ENCODE measurements at regions not wholly inside any gene's neighbourhood (a gene's known extent, or its start where the extent isn't known, plus 50 kb on each side); places are given as distances from the start of the nearest gene placed in this dataset.
"Not testable (repeated sequence)": the region's sequence is repeated elsewhere in the genome, so short reads cannot be mapped to it uniquely, and the experiment has no call there.

GRCh38 chr15:87527416-87527815 is 729.1 kb downstream of the NTRK3 start:
- FAIRE-seq: no peak

GRCh38 chr15:87523516-87523915 is 733.0 kb downstream of the NTRK3 start:
- FAIRE-seq: no peak

- no peak for FAIRE-seq
Observed at GRCh38 chr15:87522997-87523396, 733.5 kb downstream of the NTRK3 start.

GRCh38 chr15:87518957-87519356 is 737.6 kb downstream of the NTRK3 start:
- FAIRE-seq: no peak

- FAIRE-seq: no peak
Observed at GRCh38 chr15:87508086-87508485, 748.5 kb downstream of the NTRK3 start.

- no peak for FAIRE-seq
Observed at GRCh38 chr15:87502173-87502572, 754.4 kb downstream of the NTRK3 start.

- FAIRE-seq: no peak
Observed at GRCh38 chr15:87500240-87500639, 756.3 kb downstream of the NTRK3 start.

GRCh38 chr15:87498560-87498959 is 758.0 kb downstream of the NTRK3 start:
- FAIRE-seq: no peak

GRCh38 chr15:87496795-87497194 is 759.7 kb downstream of the NTRK3 start:
- no peak for FAIRE-seq

GRCh38 chr15:87496109-87496508 is 760.4 kb downstream of the NTRK3 start:
- no peak for FAIRE-seq

GRCh38 chr15:87493803-87494202 is 762.7 kb downstream of the NTRK3 start:
- FAIRE-seq: no peak

- no peak for FAIRE-seq
Observed at GRCh38 chr15:87492321-87492720, 764.2 kb downstream of the NTRK3 start.

- FAIRE-seq: no peak
Observed at GRCh38 chr15:87490666-87491065, 765.9 kb downstream of the NTRK3 start.

- no peak for FAIRE-seq
Observed at GRCh38 chr15:87489902-87490665, 766.5 kb downstream of the NTRK3 start.

GRCh38 chr15:87489456-87489855 is 767.1 kb downstream of the NTRK3 start:
- FAIRE-seq: no peak

- no peak for FAIRE-seq
Observed at GRCh38 chr15:87487484-87487883, 769.1 kb downstream of the NTRK3 start.

- no peak for FAIRE-seq
Observed at GRCh38 chr15:87483468-87483867, 773.1 kb downstream of the NTRK3 start.

- no peak for FAIRE-seq
Observed at GRCh38 chr15:87481126-87481525, 775.4 kb downstream of the NTRK3 start.

- FAIRE-seq: no peak
Observed at GRCh38 chr15:87478687-87479072, 777.9 kb downstream of the NTRK3 start.

- FAIRE-seq: peak; percentile 88
Observed at GRCh38 chr15:87477737-87478686, 778.5 kb downstream of the NTRK3 start.

- FAIRE-seq: no peak
Observed at GRCh38 chr15:87477026-87477425, 779.5 kb downstream of the NTRK3 start.

- FAIRE-seq: no peak
Observed at GRCh38 chr15:87470923-87471322, 785.6 kb downstream of the NTRK3 start.

- FAIRE-seq: not testable (repeated sequence)
Observed at GRCh38 chr15:87463956-87464355, 792.6 kb downstream of the NTRK3 start.

- no peak for FAIRE-seq
Observed at GRCh38 chr15:87461631-87462030, 794.9 kb downstream of the NTRK3 start.

All from endometrium (tissue), 2 donors.